HCT116 (cell line): ENCODE measurements at regions not wholly inside any gene's neighbourhood (a gene's known extent, or its start where the extent isn't known, plus 50 kb on each side); places are given as distances from the start of the nearest gene placed in this dataset.

Source experiments
- ATAC-seq: fragments of 200-7000 bp; cut with Tn5 transposase; 2 replicates; pipeline ENCODE4 v1.9.1; 2020; ENCODE audit warnings: mild to moderate bottlenecking, moderate library complexity
- BruUV-seq: library from RNA; stranded (reverse); fragments of 400-500 nt; replicated peaks from 2 replicates; lab custom pipeline; 2021; lab: Mats Ljungman, UMichigan
- CTCF ChIA-PET: fragments of 300-600 bp; sonication (Branson Sonifier 250); formaldehyde crosslinking; loops from one replicate; lab custom pipeline; 2021; ENCODE audit warnings: antibody characterized with exemption; lab: Charles Lee
- POLR2A ChIA-PET: fragments of 300-600, 350-600 bp; sonication (Branson Sonifier 250); formaldehyde crosslinking; loops from one replicate; lab custom pipeline; 2021; ENCODE audit warnings: antibody characterized with exemption; lab: Charles Lee
- RAD21 ChIA-PET, 2 experiments: fragments of 300-600 bp; sonication (Branson Sonifier 250); formaldehyde crosslinking; loops; one replicate each; lab custom pipeline; 2023; ENCODE audit warnings: low total read pairs in 2 of 2; ENCODE audit not compliant: uncharacterized antibody in 2 of 2, unreplicated experiment in 2 of 2, low non-redundant PET in 1 of 2; lab: Charles Lee
- DNase-seq: peaks from one replicate; pipeline ENCODE4 v3.0.0-alpha.2; 2010; ENCODE audit warnings: low read depth, low spot score
- H2AFZ ChIP-seq: fragments of 200-600 bp; shearing (Covaris generic), sonication (generic); 2 replicates; pipeline ENCODE4 v1.6.1; 2017; ENCODE audit warnings: low read depth, mixed run types, mixed read lengths, antibody characterized with exemption, low read length; ENCODE audit not compliant: poor library complexity, severe bottlenecking
- H3K27ac ChIP-seq: 2 replicates; pipeline ENCODE4 v1.5.1; 2012; ENCODE audit warnings: low read depth, low read length
- H3K27me3 ChIP-seq: fragments of 200-600 bp; sonication (generic); 2 replicates; pipeline ENCODE4 v1.6.1; 2016; ENCODE audit warnings: mixed run types, low read length, mixed read lengths; ENCODE audit not compliant: insufficient read depth
- H3K36me3 ChIP-seq, 2 experiments: fragments of 200-500 bp in 1 of 2; fragments of 200-600 bp in 1 of 2; sonication (Bioruptor generic) in 1 of 2; sonication (generic) in 1 of 2; 2 replicates each; pipeline versions ENCODE4 v1.5.1 to v1.6.1; 2014 to 2016; ENCODE audit warnings: low read length in 2 of 2, inconsistent platforms in 1 of 2, mixed read lengths in 1 of 2, mixed run types in 1 of 2; ENCODE audit not compliant: insufficient read depth in 2 of 2, control insufficient read depth in 1 of 2
- H3K4me1 ChIP-seq, 2 experiments: fragments of 200-600 bp in 1 of 2; sonication (generic) in 1 of 2; 2 replicates each; pipeline versions ENCODE4 v1.5.1 to v1.6.1; 2012 to 2017; ENCODE audit warnings: low read length in 2 of 2, inconsistent platforms in 1 of 2, mild to moderate bottlenecking in 1 of 2, mixed read lengths in 1 of 2, mixed run types in 1 of 2, moderate library complexity in 1 of 2; ENCODE audit not compliant: insufficient read depth in 2 of 2, control insufficient read depth in 1 of 2
- H3K4me2 ChIP-seq: fragments of 200-600 bp; sonication (generic); 2 replicates; pipeline ENCODE4 v1.6.1; 2017; ENCODE audit warnings: mixed run types, low read length, mixed read lengths
- H3K4me3 ChIP-seq, 2 experiments: fragments of 200-600 bp in 1 of 2; sonication (generic) in 1 of 2; replicated peaks in 1 of 2; 2 replicates each; pipeline ENCODE4 v1.5.1; 2011 to 2016; ENCODE audit warnings: low read length in 2 of 2, control low read depth in 1 of 2, low read depth in 1 of 2, mild to moderate bottlenecking in 1 of 2, mixed read lengths in 1 of 2, mixed run types in 1 of 2
- H3K79me2 ChIP-seq: fragments of 200-600 bp; sonication (generic); 2 replicates; pipeline ENCODE4 v1.6.1; 2017; ENCODE audit warnings: mild to moderate bottlenecking, mixed run types, low read length, moderate library complexity, mixed read lengths; ENCODE audit not compliant: insufficient read depth
- H3K9ac ChIP-seq: fragments of 200-600 bp; sonication (generic); 2 replicates; pipeline ENCODE4 v1.6.1; 2016; ENCODE audit warnings: low read length, mixed read lengths
- H3K9me2 ChIP-seq: fragments of 200-600 bp; sonication (generic), shearing (Covaris generic); 2 replicates; pipeline ENCODE4 v1.6.1; 2017; ENCODE audit warnings: mixed run types, mild to moderate bottlenecking, moderate library complexity; ENCODE audit not compliant: insufficient read depth
- H3K9me3 ChIP-seq, 2 experiments: fragments of 200-500 bp in 1 of 2; fragments of 200-600 bp in 1 of 2; sonication (Bioruptor generic) in 1 of 2; sonication (generic) in 1 of 2; 2 replicates each; pipeline ENCODE4 v1.6.1; 2014 to 2017; ENCODE audit warnings: low read length in 2 of 2, mixed read lengths in 2 of 2, inconsistent platforms in 1 of 2, low read depth in 1 of 2, mild to moderate bottlenecking in 1 of 2, mixed run types in 1 of 2, moderate library complexity in 1 of 2; ENCODE audit not compliant: control insufficient read depth in 1 of 2, insufficient read depth in 1 of 2
- H4K20me1 ChIP-seq: fragments of 200-600 bp; sonication (generic), shearing (Covaris generic); 2 replicates; pipeline ENCODE4 v1.6.1; 2017; ENCODE audit warnings: mixed run types, mild to moderate bottlenecking, moderate library complexity; ENCODE audit not compliant: insufficient read depth
- CEBPB ChIP-seq: IDR thresholded peaks from 2 replicates; pipeline ENCODE4 v1.6.1; 2012; ENCODE audit warnings: low read depth
- EGR1 ChIP-seq: IDR thresholded peaks from 2 replicates; pipeline ENCODE4 v1.6.1; 2012; ENCODE audit warnings: low read depth
- ELF1 ChIP-seq: IDR thresholded peaks from 2 replicates; pipeline ENCODE4 v1.6.1; 2012; ENCODE audit warnings: low read depth, borderline replicate concordance
- POLR2A ChIP-seq: IDR thresholded peaks from 2 replicates; pipeline ENCODE4 v1.7.0; 2011; ENCODE audit warnings: borderline replicate concordance; ENCODE audit not compliant: insufficient read depth, insufficient read length; ENCODE audit errors: extremely low read depth
- SIN3A ChIP-seq: IDR thresholded peaks from 2 replicates; pipeline ENCODE4 v1.6.1; 2012; ENCODE audit warnings: low read depth
- TCF7L2 ChIP-seq: IDR thresholded peaks from 2 replicates; pipeline ENCODE4 v1.7.0; 2011; ENCODE audit warnings: borderline replicate concordance, inconsistent platforms; ENCODE audit not compliant: insufficient read depth, insufficient read length; ENCODE audit errors: extremely low read depth
- YY1 ChIP-seq: IDR thresholded peaks from 2 replicates; pipeline ENCODE4 v1.6.1; 2011; ENCODE audit warnings: low read length, low read depth, moderate library complexity, mild to moderate bottlenecking; ENCODE audit not compliant: insufficient replicate concordance; ENCODE audit errors: extremely low read depth
- intact Hi-C: fragments of 100-400 bp; cut with micrococcal nuclease; formaldehyde crosslinking; loops from 2 replicates; pipeline ENCODE4 v1.10.0; 2022
- TF ChIP-seq, protein P1 (sequence below): IDR thresholded peaks from 2 replicates; pipeline ENCODE4 v1.6.1; 2011; ENCODE audit warnings: mild to moderate bottlenecking, low read length, moderate library complexity; ENCODE audit not compliant: insufficient replicate concordance; ENCODE audit errors: extremely low read depth
- TF ChIP-seq, protein P2 (sequence below), 3 experiments: fragments of 200-600 bp in 1 of 3; sonication (generic) in 1 of 3; IDR thresholded peaks in 2 of 3; conservative IDR thresholded peaks in 1 of 3; 2 replicates each; pipeline ENCODE4 v1.5.1; 2012 to 2017; ENCODE audit warnings: low read depth in 2 of 3, low read length in 2 of 3, antibody characterized with exemption in 1 of 3, borderline replicate concordance in 1 of 3, control low read depth in 1 of 3, mild to moderate bottlenecking in 1 of 3, mixed read lengths in 1 of 3, mixed run types in 1 of 3, moderate library complexity in 1 of 3; ENCODE audit not compliant: insufficient read depth in 1 of 3

DNA sequence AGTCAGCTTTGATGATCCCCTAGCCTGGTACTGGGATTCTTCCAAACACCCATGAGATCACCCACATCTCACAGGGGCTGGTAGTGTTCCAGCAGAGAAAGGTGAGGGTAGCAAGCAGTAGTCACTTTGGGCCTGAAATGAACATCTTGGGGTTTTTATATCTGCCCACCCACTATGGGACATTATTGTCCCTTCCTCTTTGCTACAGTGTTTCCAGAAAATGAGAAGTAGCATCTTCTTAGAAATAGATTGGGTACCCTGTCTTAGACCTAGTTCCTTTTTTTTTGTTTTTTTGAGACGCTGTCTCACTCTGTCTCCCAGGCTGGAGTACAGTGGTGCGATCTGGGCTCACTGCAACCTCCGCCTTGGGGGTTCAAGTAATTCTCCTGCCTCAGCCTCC lies 249.2 kb upstream of the ANKRD55 start:
- TF ChIP-seq EGR1 (no peak), ELF1 (no peak), TCF7L2 (no peak), CEBPB (no peak), POLR2A (no peak), SIN3A (no peak)
- TF ChIP-seq, protein P1, sequence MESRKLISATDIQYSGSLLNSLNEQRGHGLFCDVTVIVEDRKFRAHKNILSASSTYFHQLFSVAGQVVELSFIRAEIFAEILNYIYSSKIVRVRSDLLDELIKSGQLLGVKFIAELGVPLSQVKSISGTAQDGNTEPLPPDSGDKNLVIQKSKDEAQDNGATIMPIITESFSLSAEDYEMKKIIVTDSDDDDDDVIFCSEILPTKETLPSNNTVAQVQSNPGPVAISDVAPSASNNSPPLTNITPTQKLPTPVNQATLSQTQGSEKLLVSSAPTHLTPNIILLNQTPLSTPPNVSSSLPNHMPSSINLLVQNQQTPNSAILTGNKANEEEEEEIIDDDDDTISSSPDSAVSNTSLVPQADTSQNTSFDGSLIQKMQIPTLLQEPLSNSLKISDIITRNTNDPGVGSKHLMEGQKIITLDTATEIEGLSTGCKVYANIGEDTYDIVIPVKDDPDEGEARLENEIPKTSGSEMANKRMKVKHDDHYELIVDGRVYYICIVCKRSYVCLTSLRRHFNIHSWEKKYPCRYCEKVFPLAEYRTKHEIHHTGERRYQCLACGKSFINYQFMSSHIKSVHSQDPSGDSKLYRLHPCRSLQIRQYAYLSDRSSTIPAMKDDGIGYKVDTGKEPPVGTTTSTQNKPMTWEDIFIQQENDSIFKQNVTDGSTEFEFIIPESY: no peak
- H3K36me3 ChIP-seq: no peaks in the 10 kb centered on the region
- no peaks in the 10 kb centered on the region for H3K9me2 ChIP-seq
- H3K27me3 ChIP-seq: no peaks in the 10 kb centered on the region
- intact Hi-C loops: no loop called here
- no TSS peak for BruUV-seq
- RAD21 ChIA-PET: no interaction called here
- H3K4me2 ChIP-seq: no peak overlapping the region
- H3K79me2 ChIP-seq: no peaks in the 10 kb centered on the region
- H3K9ac ChIP-seq: no peak overlapping the region
- POLR2A ChIA-PET: no interaction called here
- H2AFZ ChIP-seq: no peak overlapping the region
- no peaks in the 10 kb centered on the region for H3K4me1 ChIP-seq
- no peak for ATAC-seq
- H3K9me3 ChIP-seq: no peaks in the 10 kb centered on the region
- H3K4me3 ChIP-seq: no peak overlapping the region
- H3K27ac ChIP-seq: no peak overlapping the region
- no peak for DNase-seq
- CTCF ChIA-PET: no interaction called here
- no peaks in the 10 kb centered on the region for H4K20me1 ChIP-seq

DNA sequence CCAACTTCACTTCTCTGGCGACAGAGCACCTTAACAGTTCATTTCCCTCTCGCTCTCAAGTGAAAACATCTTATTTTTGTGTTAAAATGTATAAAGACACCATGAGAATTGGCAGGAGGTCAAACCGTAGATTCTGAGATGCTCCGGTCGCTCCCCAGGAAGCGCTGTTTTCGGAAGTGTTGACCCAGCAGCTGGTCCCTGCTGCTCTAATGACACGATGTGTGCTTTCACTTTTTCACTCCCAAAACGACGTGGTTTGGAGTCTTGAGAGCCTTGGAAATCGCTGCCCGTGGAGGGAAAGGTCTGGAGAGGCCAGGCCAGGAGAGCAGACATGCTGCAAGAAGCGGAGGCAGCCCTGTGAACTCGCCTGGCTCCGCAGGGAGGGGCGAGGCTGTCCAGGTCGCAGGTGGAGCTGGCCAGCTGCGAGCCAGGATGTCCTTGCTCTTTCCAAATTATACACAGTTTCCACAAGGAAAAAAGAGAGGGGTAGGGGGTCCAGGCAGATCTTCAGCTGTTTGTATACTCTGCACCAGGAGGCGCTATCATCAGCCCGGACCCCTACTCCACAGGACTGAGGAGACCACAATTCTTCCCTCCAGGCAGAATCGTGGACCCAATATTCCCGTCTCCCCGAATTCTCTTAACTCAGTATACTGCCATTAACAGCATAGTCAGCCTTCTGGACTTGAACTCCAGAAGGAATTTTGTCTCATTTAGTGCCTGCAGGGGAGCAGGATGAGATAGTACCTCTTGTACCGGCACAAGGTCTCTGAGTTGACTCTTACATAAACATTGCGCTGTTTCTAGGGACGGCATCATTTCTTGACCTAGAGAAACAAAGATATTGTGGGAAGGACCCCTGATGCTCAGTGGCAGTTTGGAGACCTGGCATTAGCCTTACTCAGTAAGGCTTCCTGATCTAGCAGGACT lies 248.6 kb upstream of the ANKRD55 start:
- Histone ChIP-seq H3K4me2 (no peak overlapping the region), H3K4me3 (no peak overlapping the region), H3K9me3 (no peaks in the 10 kb centered on the region), H3K79me2 (no peaks in the 10 kb centered on the region), H3K27ac (no peak overlapping the region), H3K4me1 (no peaks in the 10 kb centered on the region), H3K9me2 (no peaks in the 10 kb centered on the region), H3K9ac (no peak overlapping the region), H4K20me1 (no peaks in the 10 kb centered on the region), H3K36me3 (no peaks in the 10 kb centered on the region), H2AFZ (no peak overlapping the region), H3K27me3 (no peaks in the 10 kb centered on the region)
- BruUV-seq: no TSS peak
- RAD21 ChIA-PET: no interaction called here
- POLR2A ChIA-PET: no interaction called here
- TF ChIP-seq, protein P2, sequence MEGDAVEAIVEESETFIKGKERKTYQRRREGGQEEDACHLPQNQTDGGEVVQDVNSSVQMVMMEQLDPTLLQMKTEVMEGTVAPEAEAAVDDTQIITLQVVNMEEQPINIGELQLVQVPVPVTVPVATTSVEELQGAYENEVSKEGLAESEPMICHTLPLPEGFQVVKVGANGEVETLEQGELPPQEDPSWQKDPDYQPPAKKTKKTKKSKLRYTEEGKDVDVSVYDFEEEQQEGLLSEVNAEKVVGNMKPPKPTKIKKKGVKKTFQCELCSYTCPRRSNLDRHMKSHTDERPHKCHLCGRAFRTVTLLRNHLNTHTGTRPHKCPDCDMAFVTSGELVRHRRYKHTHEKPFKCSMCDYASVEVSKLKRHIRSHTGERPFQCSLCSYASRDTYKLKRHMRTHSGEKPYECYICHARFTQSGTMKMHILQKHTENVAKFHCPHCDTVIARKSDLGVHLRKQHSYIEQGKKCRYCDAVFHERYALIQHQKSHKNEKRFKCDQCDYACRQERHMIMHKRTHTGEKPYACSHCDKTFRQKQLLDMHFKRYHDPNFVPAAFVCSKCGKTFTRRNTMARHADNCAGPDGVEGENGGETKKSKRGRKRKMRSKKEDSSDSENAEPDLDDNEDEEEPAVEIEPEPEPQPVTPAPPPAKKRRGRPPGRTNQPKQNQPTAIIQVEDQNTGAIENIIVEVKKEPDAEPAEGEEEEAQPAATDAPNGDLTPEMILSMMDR (IDR thresholded peaks at IDR 0.05 in 2 of 3, conservative IDR thresholded peaks at IDR 0.05 in 1 of 3; ENCODE audit: borderline replicate concordance in 1 of 3, insufficient read depth in 1 of 3, low read depth in 2 of 3, low read length in 2 of 3): 0 out of 6 replicates have a peak, but pooled peaks of 1 of the 3 experiments have one; percentile 13
- TF ChIP-seq YY1: no peak
- CTCF ChIA-PET: no interaction called here
- no peak for DNase-seq
- intact Hi-C loops: no loop called here
- ATAC-seq: no peak
